ENCODE measurements at regions not wholly inside any gene's neighbourhood (a gene's known extent, or its start where the extent isn't known, plus 50 kb on each side); places are given as distances from the start of the nearest gene placed in this dataset.
"Not testable (repeated sequence)": the region's sequence is repeated elsewhere in the genome, so short reads cannot be mapped to it uniquely, and the experiment has no call there.

- DNase-seq (ENCODE audit: low read depth) = not testable (repeated sequence)
These were observed 295.8 kb downstream of the PTGER3 start for GRCh38 chr1:70751676-70752287.

DNA sequence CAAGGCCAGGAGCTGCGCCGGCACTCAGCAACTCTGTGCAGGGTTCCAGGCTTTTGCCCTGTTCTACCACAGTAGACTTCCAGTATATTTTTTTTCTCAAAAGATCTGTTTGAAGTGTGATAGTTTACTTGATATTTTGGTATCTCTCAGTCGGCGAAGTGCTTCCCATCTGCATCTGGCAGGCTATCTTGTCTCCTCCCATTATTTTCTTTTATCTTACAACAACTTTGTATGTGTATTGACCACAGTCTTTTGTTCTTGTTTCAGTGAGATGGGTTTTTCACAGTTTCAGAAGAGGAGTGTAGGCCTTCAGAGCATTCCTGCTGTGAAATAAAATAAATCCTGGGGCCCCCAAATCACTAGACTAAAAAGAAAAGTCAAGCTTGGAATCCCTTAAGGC, 292.9 kb downstream of the PTGER3 start:
- no peak for DNase-seq (ENCODE audit: low read depth)

DNA sequence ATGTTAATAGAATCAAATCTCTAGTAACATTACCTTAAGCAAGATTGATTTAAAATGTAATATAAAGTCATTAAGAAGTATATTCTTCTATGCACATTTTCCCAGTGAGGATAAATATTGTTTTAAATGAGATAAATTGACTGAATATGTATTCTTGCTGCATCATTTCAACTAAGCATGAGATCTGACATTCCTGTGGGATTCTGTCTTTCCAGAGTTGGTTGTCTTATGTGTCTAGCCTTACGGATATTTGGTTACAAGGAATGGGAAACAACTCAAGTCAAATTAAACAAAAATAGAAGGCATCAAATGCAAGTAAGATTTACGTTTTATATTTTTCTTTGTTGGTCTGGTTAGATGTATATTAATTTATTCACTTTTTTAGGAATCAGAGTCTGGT, 287.5 kb downstream of the PTGER3 start:
- no peak for DNase-seq (ENCODE audit: low read depth)

DNA sequence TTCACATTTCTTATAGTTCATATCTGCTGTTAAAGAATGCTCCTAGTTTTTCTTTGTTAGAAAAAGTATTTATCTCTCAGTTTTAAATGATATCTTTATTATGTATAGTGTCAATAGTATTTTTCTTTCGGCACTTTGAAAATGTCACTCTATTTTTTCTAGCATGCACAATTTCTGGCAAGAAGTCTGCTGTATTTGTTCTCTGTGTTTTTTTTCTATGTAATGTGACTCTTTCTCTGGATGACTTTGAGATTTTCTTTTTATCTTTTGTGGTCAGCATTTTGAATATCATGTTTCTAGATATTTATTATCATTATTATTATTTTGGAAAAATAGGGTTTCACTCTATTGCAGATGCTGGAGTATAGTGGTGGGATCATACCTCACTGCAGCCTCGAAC, 285.2 kb downstream of the PTGER3 start:
- no peak for DNase-seq (ENCODE audit: low read depth)

- DNase-seq (ENCODE audit: low read depth) = no peak
These were observed 282.9 kb downstream of the PTGER3 start for GRCh38 chr1:70764747-70765146.

DNA sequence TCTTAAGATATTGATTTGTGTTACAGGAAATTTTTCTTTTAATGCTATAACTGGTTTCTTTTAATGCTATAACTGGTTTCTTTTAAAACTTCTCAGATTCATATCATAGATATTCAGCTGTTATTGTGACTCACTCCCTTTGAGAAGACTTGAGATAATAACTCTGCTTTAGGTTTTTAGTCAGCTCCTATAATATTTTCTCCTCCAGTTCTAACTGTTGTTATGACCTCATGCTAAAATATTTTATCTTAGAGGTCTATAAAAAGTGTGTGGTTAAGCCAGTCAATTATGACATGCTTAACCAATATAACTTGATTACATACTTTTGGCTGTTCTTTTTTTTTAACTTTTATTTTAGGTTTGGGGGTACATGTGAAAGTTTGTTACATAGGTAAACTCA, 280.2 kb downstream of the PTGER3 start:
- DNase-seq (ENCODE audit: low read depth) = no peak

- no peak for DNase-seq (ENCODE audit: low read depth)
These were observed 279.4 kb downstream of the PTGER3 start for GRCh38 chr1:70768216-70768615.

DNA sequence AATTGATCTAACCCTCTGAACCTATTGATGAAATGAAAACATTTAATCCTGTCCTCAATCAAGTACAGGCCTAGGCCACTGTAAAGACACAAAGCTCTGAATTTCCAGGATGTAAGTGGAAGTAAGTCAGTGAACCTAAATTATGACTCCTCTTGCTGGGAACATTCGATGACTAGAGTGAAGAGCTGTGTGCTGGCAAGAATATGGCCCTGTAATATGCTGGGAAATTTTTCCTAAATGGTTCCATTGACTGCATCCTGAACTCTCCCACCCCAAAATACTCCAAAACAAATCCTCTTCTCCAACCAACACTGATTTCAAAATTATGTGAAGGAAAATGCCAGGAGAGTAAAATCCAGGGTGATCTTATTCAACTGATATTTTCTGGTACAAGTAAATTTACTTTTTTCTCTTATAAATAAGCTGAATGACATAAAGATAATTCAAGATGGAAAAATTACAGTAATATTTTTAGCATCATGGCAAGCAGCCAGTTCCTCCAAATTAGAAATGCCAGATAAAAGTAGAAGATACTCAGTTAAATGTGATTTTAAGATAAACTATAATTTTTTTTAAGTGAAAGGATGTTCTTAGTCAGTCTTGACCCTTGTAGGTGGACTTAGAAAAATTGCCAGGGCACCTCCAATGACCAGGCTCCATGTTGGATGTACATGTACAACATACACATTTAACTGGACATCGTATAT, 269.4 kb downstream of the PTGER3 start:
- no peak for DNase-seq (ENCODE audit: low read depth)

DNA sequence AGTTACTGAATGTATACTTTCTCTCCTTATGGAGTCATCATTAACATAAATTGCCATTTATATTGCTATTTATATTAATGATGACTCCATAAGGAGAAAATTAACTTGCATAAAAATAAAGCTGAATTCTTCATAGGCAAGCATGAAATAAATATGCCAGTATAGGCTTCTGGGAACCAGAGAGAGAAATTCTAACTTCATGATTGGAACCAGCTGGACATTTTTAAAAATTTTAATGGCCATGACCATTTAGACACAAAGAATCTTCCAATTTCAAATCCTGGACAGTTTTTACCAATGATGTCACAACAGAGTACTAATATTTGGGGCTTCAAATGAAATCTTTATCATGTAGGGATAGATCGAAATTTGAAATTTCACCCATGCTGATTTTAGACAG, 268.7 kb downstream of the PTGER3 start:
- no peak for DNase-seq (ENCODE audit: low read depth)

- no peak for DNase-seq (ENCODE audit: low read depth)
These were observed 268.0 kb downstream of the PTGER3 start for GRCh38 chr1:70779571-70779970.

DNA sequence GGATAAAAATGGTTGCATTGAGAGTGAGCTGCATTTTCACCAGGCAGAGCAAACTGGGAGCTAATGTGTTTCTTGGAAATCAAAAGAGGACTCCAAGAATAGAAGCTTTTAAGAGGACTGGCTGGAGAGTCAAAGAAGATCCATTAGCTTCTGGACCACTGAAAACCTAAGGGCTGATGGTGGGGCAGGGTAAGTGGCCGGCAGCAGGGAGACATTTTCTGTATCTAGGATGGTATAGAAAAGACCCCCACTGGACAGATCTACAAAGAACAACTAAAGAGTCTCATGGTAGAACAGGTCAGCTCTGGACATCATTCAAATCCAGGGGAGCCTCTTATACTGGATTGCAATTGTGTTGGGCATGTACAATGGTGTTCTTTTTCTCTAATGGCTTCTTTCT, 262.3 kb downstream of the PTGER3 start:
- DNase-seq (ENCODE audit: low read depth) = no peak

DNA sequence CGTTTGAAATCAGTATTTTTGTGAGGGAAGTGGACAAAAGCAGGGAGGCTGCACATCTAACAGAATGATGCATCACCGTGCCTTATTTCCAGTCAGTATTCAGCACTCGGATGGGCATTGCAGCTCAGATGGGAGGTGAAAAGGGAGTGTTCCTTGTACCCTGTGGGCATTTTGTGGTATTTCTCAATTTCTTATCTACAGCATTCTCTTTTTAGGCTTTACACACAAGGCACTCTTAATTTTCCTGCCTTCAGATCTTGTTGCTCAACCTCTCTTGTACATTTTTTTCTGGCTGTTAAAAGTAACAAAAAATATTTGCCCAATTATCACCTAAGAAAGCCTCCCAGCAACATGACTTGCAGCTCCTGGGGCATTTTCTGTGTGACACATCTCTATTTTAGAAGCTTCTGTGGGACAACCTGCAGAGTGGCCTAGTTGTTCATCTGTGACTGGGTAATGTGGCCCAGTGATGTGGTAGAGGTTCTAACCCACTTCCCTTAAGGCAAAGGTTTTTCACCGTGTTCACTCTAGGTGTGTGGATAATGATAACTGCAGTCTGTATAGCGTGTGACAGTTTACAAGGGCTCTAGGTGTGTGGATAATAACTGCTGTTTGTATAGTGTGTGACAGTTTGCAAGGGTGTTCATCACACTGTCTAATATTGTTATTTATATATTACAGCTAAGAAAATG, 257.2 kb downstream of the PTGER3 start:
- no peak for DNase-seq (ENCODE audit: low read depth)

DNA sequence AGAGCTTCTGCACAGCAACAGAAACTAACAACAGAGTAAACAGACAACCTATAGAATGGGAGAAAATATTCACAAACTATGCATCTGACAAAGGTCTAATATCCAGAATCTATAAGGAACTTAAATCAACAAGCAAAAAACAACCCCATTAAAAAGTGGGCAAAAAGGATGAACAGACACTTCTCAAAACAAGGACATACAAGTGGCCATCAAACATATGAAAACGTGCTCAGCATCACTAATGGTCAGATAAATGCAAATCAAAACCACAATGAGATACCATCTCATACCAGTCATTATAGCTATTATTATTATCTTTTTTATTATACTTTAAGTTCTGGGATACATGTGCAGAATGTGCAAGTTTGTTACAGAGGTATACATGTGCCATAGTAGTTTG, 252.6 kb downstream of the PTGER3 start:
- DNase-seq (ENCODE audit: low read depth) = not testable (repeated sequence)

- DNase-seq (ENCODE audit: low read depth) = not testable (repeated sequence)
These were observed 251.3 kb downstream of the PTGER3 start for GRCh38 chr1:70796298-70796697.

GRCh38 chr1:70802625-70803024, 245.0 kb downstream of the PTGER3 start:
- DNase-seq (ENCODE audit: low read depth) = not testable (repeated sequence)

DNA sequence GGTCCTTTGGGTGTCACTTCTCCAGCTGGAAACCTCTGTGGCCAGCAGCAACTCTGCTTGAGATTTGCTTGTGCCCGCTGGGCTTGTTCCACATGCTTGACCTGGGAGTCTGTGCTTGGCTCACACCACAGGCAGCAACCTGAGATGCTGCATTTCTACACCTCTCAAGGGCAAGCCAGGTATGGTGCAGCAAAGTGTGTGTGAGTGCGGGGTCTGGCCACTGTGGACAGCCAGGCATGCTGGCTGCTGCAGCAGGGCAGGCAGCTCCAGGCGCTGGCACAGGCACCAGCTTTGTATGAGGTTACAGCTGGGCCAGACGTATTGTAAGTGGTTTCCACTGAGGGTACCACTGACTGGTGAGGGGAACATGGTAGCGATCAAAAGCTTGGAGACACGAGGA, 242.0 kb downstream of the PTGER3 start:
- no peak for DNase-seq (ENCODE audit: low read depth)

- no peak for DNase-seq (ENCODE audit: low read depth)
These were observed 240.4 kb downstream of the PTGER3 start for GRCh38 chr1:70807088-70807664.

GRCh38 chr1:70809069-70809468, 238.5 kb downstream of the PTGER3 start:
- no peak for DNase-seq (ENCODE audit: low read depth)

GRCh38 chr1:70811815-70812214, 235.8 kb downstream of the PTGER3 start:
- no peak for DNase-seq (ENCODE audit: low read depth)

- no peak for DNase-seq (ENCODE audit: low read depth)
These were observed 235.0 kb downstream of the PTGER3 start for GRCh38 chr1:70812442-70813109.

DNA sequence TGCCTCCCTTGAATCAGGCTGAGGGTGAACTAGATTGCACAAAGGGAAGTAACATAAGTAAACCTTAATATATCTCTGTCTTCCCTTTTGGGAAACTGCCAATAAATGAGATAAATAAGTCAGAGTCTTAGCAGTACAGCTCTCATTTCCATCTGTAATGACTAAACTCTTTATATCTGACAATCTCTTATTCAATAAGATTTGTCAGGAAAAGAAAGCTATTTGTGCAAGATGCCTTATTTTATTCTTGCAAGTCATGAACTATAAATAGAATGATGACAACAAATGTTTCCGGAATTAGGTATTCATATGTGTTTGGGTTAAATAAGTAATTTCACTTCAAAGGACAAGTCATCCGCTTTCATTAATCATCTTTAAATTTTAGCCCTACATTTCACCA, 229.2 kb downstream of the PTGER3 start:
- no peak for DNase-seq (ENCODE audit: low read depth)

DNA sequence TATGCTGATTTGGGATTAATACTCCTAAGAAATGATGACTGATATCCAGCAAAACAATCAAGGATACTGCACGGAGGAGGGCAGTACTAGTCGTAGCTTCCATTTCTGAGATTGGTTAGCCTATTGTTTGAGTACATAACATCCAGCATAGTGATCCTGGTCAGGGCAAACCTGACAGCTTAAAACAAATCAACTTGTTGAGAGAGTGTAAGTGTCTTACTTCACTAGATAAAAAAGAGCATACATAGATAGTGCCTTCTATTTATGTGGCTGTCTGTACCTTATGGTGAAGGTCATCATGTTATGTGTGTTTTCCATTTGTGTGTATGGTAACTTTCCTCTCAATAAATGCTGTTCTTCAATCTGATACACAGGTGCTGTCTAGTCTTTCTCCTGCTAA, 228.4 kb downstream of the PTGER3 start:
- no peak for DNase-seq (ENCODE audit: low read depth)

- DNase-seq (ENCODE audit: low read depth) = no peak
These were observed 227.8 kb downstream of the PTGER3 start for GRCh38 chr1:70819785-70820184.

Data from activated T-cell treated with anti-CD3 and anti-CD28 coated beads for 48 hours (primary cell).